Smooth muscle cell of the brain vasculature (primary cell): ENCODE measurements at regions not wholly inside any gene's neighbourhood (a gene's known extent, or its start where the extent isn't known, plus 50 kb on each side); places are given as distances from the start of the nearest gene placed in this dataset.

ENCODE experiments used
- DNase-seq: peaks from one replicate; pipeline ENCODE4 v3.0.0-alpha.2; 2012; ENCODE audit warnings: low read depth, low spot score

DNA sequence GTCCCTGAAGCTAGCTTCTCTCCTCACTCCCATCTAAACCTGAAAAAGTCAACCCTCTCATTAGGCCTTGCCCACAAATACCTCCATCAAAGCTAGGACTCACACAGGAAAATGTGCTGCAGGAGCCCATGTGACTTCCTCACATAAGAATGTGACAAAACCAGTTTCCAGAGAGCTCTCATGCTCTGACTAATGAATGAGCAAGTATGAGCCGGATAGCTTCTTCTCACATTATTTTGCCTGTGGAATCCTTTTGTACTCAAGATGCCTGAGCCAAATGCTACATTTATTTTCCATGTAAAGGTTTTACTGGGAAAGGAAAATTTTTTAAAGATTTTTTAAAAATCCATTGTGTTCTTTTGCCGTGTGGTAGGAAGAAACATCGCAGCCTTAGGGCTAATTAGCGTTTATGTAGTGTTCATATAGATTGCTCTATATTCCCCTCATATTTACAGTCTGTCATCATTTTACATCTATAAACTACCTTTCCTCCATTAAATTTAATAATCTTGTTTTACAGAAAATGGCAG, 68.6 kb upstream of the CCN6 start:
- no peak for DNase-seq

DNA sequence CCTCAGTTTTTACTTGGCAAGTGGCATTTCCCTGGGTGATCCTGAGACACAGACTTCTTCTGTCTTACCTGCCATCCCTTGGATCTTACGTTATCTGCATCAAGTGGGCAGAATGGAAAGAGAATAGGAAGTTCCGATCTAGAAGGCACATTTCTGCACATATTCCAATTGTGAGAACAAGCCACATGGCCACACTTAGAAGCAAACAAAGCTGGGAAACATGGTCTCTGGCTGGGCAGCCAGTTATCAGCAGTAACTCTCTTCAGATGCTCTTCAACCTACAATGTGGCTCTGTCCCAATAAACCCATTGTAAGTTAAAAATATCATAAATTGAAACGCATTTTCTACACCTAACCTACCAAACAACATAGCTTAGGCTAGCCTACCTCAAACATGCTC, 67.3 kb upstream of the CCN6 start:
- no peak for DNase-seq

DNA sequence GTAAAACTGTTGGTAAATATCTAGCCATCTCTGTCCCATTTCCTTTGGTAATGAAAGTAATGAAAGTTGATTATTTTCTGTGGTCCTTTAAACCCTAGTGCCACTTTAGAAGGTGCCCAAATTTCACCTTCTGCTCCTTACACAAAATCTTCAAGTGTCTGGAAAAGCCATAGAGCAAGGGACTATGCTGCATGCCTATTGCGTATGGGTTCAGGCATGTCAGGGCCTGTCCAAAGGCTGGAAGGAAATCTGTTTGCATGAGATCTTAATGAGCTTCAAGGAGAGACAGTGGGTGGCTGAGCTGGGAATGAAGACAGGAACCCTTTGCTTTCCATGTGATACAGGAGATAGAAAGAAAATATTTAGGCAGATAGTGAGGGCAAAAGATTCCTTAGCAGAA, 66.6 kb upstream of the CCN6 start:
- DNase-seq = no peak

GRCh38 chr6:111988926-111989325, 65.0 kb upstream of the CCN6 start:
- no peak for DNase-seq

DNA sequence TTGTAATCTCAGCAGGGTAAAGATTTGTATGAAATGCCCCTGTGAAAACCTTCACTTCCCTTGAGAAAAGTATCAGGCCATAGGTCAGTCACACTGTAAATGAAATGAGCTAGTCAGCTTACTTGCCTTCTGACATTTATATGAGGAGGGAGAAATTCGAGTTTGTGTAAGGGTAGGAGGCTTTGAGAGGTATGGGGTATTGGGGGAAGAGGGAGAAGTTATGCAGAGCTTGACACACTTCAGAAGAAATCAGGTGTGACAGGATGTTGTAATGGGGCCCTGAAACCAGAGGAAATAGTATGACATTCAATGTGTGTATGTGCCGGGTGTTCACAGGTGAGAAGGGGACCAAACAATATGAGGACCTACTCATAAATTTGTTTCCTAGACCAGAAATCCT, 64.2 kb upstream of the CCN6 start:
- no peak for DNase-seq

DNA sequence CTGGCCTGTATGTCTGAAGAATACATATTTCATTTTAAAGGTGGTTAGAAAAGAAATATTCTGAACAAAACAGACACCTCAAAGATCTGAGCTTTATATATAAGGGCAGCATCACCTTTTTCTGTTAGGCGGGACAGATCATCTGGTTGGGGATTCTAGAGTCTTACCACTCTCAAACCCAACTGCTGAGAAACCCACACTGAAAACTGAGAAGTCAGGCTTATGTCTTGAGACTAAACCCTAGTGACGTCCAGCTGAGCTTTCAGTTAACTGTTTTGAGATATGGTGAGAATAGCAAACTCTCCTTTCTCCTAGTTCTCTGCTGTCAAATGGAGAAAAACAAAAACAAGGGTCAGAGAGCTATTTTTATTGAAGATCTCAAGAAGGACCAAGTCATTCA, 63.7 kb upstream of the CCN6 start:
- no peak for DNase-seq

GRCh38 chr6:111992851-111993250, 61.1 kb upstream of the CCN6 start:
- no peak for DNase-seq

GRCh38 chr6:111993342-111993741, 60.6 kb upstream of the CCN6 start:
- DNase-seq = no peak

DNA sequence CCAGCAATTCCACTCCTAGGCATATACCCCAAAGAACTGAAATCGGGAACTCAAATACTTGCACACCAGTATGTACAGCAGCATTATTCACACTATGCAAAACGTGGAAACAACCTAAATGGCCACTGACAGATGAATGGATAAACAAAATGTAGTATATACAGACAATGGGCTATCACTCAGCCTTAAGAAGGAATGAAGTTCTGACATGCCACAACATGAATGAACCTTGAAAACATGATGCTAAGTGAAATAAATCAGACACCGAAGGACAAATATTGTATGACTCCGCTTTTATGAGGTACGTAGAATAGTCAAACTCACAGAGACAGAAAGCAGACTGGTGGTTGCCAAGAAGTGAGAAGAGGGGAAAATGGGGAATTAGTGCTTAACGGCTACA, 59.1 kb upstream of the CCN6 start:
- DNase-seq = no peak

GRCh38 chr6:111995404-111995803, 58.5 kb upstream of the CCN6 start:
- no peak for DNase-seq

GRCh38 chr6:111996144-111996865, 57.6 kb upstream of the CCN6 start:
- DNase-seq = no peak

DNA sequence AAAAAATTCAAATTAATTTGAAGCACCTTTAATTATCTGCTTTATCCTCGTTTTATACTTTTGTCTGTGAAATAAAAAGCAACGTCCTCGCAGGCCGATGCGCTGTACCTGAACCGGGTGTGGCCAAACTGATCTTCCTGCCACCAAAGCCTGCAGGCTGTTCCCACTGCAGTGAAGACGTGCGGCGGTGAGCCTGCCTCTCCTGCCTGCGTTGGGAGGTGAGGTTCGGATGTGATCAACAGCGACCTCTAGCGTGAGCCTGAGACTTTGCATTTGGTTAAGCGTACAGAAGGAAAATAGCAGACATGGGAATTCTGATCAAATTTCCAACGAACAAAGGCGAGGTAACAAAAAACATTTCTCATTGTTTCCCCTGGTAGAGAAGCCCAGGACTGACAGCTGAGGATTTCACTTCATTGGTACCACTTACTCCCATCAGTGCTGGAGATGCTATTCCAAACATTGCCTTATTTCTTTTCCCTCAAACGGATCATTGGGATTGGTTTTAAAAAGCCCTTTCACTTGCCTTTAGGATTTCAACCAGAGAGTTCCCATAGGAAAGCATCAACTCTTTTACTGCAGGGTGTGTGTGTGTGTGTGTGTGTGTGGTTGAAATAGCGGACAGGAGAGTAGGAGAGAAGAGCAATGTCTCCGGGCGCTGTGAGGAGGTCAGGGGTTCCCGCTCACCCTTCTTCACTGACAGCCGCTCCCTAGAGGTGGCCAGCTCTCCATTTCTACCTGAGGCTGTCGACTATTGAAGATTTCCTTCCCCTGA, 56.6 kb upstream of the CCN6 start:
- DNase-seq = no peak

- no peak for DNase-seq
Observed at GRCh38 chr6:111997853-111998208, 56.1 kb upstream of the CCN6 start.

- no peak for DNase-seq
Observed at GRCh38 chr6:112002307-112002706, 51.6 kb upstream of the CCN6 start.
